ENCODE measurements at regions not wholly inside any gene's neighbourhood (a gene's known extent, or its start where the extent isn't known, plus 50 kb on each side); places are given as distances from the start of the nearest gene placed in this dataset.
"Not testable (repeated sequence)": the region's sequence is repeated elsewhere in the genome, so short reads cannot be mapped to it uniquely, and the experiment has no call there.

DNA sequence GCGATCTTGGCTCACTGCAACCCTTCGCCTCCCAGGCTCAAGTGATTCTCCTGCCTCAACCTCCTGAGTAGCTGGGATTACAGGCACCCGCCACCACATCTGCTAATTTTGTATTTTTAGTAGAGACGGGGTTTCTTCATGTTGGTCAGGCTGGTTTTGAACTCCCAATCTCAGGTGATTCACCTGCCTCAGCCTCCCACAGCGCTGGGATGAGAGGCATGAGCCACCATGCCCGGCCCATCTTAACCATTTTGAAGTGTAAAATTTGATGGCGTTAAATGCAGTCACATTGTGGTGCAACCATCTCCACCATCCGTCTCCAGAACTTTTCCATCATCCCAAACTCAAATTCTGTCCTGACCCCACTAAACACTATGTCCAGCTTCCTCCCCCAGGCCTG lies 61.8 kb upstream of the METTL9 start:
- TF ChIP-seq, protein P1, sequence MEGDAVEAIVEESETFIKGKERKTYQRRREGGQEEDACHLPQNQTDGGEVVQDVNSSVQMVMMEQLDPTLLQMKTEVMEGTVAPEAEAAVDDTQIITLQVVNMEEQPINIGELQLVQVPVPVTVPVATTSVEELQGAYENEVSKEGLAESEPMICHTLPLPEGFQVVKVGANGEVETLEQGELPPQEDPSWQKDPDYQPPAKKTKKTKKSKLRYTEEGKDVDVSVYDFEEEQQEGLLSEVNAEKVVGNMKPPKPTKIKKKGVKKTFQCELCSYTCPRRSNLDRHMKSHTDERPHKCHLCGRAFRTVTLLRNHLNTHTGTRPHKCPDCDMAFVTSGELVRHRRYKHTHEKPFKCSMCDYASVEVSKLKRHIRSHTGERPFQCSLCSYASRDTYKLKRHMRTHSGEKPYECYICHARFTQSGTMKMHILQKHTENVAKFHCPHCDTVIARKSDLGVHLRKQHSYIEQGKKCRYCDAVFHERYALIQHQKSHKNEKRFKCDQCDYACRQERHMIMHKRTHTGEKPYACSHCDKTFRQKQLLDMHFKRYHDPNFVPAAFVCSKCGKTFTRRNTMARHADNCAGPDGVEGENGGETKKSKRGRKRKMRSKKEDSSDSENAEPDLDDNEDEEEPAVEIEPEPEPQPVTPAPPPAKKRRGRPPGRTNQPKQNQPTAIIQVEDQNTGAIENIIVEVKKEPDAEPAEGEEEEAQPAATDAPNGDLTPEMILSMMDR (IDR thresholded peaks at IDR 0.05) = not testable (repeated sequence)
- TF ChIP-seq POLR2A (IDR thresholded peaks at IDR 0.05) = not testable (repeated sequence)

All from esophagus squamous epithelium (tissue), 4 donors.